ENCODE measurements at regions not wholly inside any gene's neighbourhood (a gene's known extent, or its start where the extent isn't known, plus 50 kb on each side); places are given as distances from the start of the nearest gene placed in this dataset.

- ChIA-PET CTCF (interaction anchor here (0.6 to 10.0 kb wide), 4 partner anchors 10 to 33 kb away, joined by 3 to 65 read pairs (median 7); no protein-coding TSS in a partner anchor), POLR2A (no interaction called here)
- H3K9me3 ChIP-seq (ENCODE audit: control insufficient read depth, insufficient read depth, low read depth, low read length): no peaks in the 10 kb centered on the region
- no peak overlapping the region for H3K4me3 ChIP-seq (ENCODE audit: low read depth, low read length)
- no peak for TF ChIP-seq HOXA7 (CRISPR knock-in tag; IDR thresholded peaks at IDR 0.05; ENCODE audit: borderline replicate concordance)
- TF ChIP-seq ZNF366 (tag by site-specific recombination; conservative IDR thresholded peaks at IDR 0.05): peak; percentile 26; the same call in 1 of the 2 replicates
- TF ChIP-seq ZNF335 (tag by site-specific recombination; conservative IDR thresholded peaks at IDR 0.05): 0 out of 2 replicates have a peak, but pooled peaks have one; percentile 13
- no peak overlapping the region for H3K27ac ChIP-seq (ENCODE audit: extremely low read depth, low read depth, low read length)
- no peaks in the 10 kb centered on the region for H3K36me3 ChIP-seq (ENCODE audit: control insufficient read depth in 2 of 2, insufficient read depth in 1 of 2, low read length in 2 of 2)
- H3K4me1 ChIP-seq (ENCODE audit: control insufficient read depth, insufficient read depth, low read length): no peaks in the 10 kb centered on the region
Measured at GRCh38 chr2:18413676-18414396, 146.6 kb downstream of the RDH14 start.

GRCh38 chr2:18412980-18413675 lies 147.3 kb downstream of the RDH14 start:
- TF ChIP-seq ZNF580 (tag by site-specific recombination; IDR thresholded peaks at IDR 0.05) (no peak), ZNF423 (tag by site-specific recombination; IDR thresholded peaks at IDR 0.05) (no peak), ZNF449 (tag by site-specific recombination; IDR thresholded peaks at IDR 0.05) (no peak), ZNF510 (tag by site-specific recombination; IDR thresholded peaks at IDR 0.05; ENCODE audit: insufficient replicate concordance) (no peak), ZNF785 (tag by site-specific recombination; IDR thresholded peaks at IDR 0.05) (no peak), ZNF223 (tag by site-specific recombination; IDR thresholded peaks at IDR 0.05) (no peak), ZNF600 (tag by site-specific recombination; IDR thresholded peaks at IDR 0.05) (no peak), MEIS1 (CRISPR knock-in tag; IDR thresholded peaks at IDR 0.05; ENCODE audit: borderline replicate concordance) (no peak), PATZ1 (tag by site-specific recombination; IDR thresholded peaks at IDR 0.05) (no peak)
- ChIA-PET CTCF (interaction anchor here (0.6 to 10.0 kb wide), 5 partner anchors 9 to 34 kb away, joined by 3 to 65 read pairs (median 3); no protein-coding TSS in a partner anchor), POLR2A (no interaction called here)
- H3K36me3 ChIP-seq (ENCODE audit: control insufficient read depth in 2 of 2, insufficient read depth in 1 of 2, low read length in 2 of 2): no peaks in the 10 kb centered on the region
- H3K4me3 ChIP-seq (ENCODE audit: low read depth, low read length): no peak overlapping the region
- no peaks in the 10 kb centered on the region for H3K4me1 ChIP-seq (ENCODE audit: control insufficient read depth, insufficient read depth, low read length)
- H3K27ac ChIP-seq (ENCODE audit: extremely low read depth, low read depth, low read length): no peak overlapping the region
- no peaks in the 10 kb centered on the region for H3K9me3 ChIP-seq (ENCODE audit: control insufficient read depth, insufficient read depth, low read depth, low read length)

GRCh38 chr2:18411626-18412025 lies 148.8 kb downstream of the RDH14 start:
- Histone ChIP-seq H3K36me3 (ENCODE audit: control insufficient read depth in 2 of 2, insufficient read depth in 1 of 2, low read length in 2 of 2) (no peaks in the 10 kb centered on the region), H3K27ac (ENCODE audit: extremely low read depth, low read depth, low read length) (no peak overlapping the region), H3K4me3 (ENCODE audit: low read depth, low read length) (no peak overlapping the region), H3K9me3 (ENCODE audit: control insufficient read depth, insufficient read depth, low read depth, low read length) (no peaks in the 10 kb centered on the region), H3K4me1 (ENCODE audit: control insufficient read depth, insufficient read depth, low read length) (no peaks in the 10 kb centered on the region)
- ChIA-PET CTCF (interaction anchor here (0.5 to 10.0 kb wide), 3 partner anchors 13 to 324 kb away, joined by 3 to 65 read pairs (median 3); no protein-coding TSS in a partner anchor), POLR2A (no interaction called here)
- no peak for TF ChIP-seq REST (tag by site-specific recombination; IDR thresholded peaks at IDR 0.05)
- no peak for TF ChIP-seq ZNF530 (tag by site-specific recombination; IDR thresholded peaks at IDR 0.05; ENCODE audit: low read depth)
- TF ChIP-seq ZNF404 (tag by site-specific recombination; IDR thresholded peaks at IDR 0.05): no peak
- no peak for TF ChIP-seq ZFP3 (tag by site-specific recombination; IDR thresholded peaks at IDR 0.05; ENCODE audit: low read depth)
- no peak for TF ChIP-seq TRIM28 (IDR thresholded peaks at IDR 0.05; ENCODE audit: borderline replicate concordance, low read length)
- TF ChIP-seq ZXDB (tag by site-specific recombination; IDR thresholded peaks at IDR 0.05): no peak
- no peak for TF ChIP-seq ZNF341 (tag by site-specific recombination; IDR thresholded peaks at IDR 0.05; ENCODE audit: low read depth)
- TF ChIP-seq YY2 (tag by site-specific recombination; IDR thresholded peaks at IDR 0.05): no peak

Measured in HEK293 (cell line).